WTC11 (cell line): ENCODE measurements at regions not wholly inside any gene's neighbourhood (a gene's known extent, or its start where the extent isn't known, plus 50 kb on each side); places are given as distances from the start of the nearest gene placed in this dataset.

Source experiments
- ATF2 ChIP-seq: sonication (generic); formaldehyde crosslinking; IDR thresholded peaks from 2 replicates; pipeline ENCODE4 v1.8.1; 2022; ENCODE audit warnings: low read depth, missing genetic modification reagents, borderline replicate concordance
- CTCF ChIP-seq: fragments of 200-600 bp; IDR thresholded peaks from 2 replicates; pipeline ENCODE4 v1.8.0; 2022; ENCODE audit warnings: antibody characterized with exemption
- HMGXB4 ChIP-seq: sonication (generic); formaldehyde crosslinking; IDR thresholded peaks from 2 replicates; pipeline ENCODE4 v1.8.1; 2023; ENCODE audit warnings: mild to moderate bottlenecking, moderate library complexity, missing genetic modification reagents
- MXD4 ChIP-seq: fragments of 250-450 bp; sonication (Bioruptor Pico); IDR thresholded peaks from 2 replicates; pipeline ENCODE4 v1.8.0; 2021; ENCODE audit warnings: mild to moderate bottlenecking, moderate library complexity, borderline replicate concordance
- STAT6 ChIP-seq: sonication (generic); formaldehyde crosslinking; conservative IDR thresholded peaks from 2 replicates; pipeline ENCODE4 v1.8.1; 2023; ENCODE audit warnings: mild to moderate bottlenecking, low read depth, missing genetic modification reagents, moderate library complexity
- TCF7 ChIP-seq: sonication (generic); formaldehyde crosslinking; IDR thresholded peaks from 2 replicates; pipeline ENCODE4 v1.8.0; 2022; ENCODE audit warnings: mild to moderate bottlenecking, low read depth, missing genetic modification reagents, moderate library complexity
- ZBTB43 ChIP-seq: sonication (generic); formaldehyde crosslinking; IDR thresholded peaks from 2 replicates; pipeline ENCODE4 v1.8.1; 2023; ENCODE audit warnings: mild to moderate bottlenecking, missing genetic modification reagents

GRCh38 chr14:40944521-40944920 is 662.2 kb upstream of the LRFN5 start:
- TF ChIP-seq ATF2 (CRISPR knock-in tag) (no peak), MXD4 (CRISPR knock-in tag) (no peak), TCF7 (CRISPR knock-in tag) (no peak), CTCF (no peak), STAT6 (CRISPR knock-in tag) (no peak), ZBTB43 (no peak), HMGXB4 (CRISPR knock-in tag) (no peak)
